ENCODE measurements at regions not wholly inside any gene's neighbourhood (a gene's known extent, or its start where the extent isn't known, plus 50 kb on each side); places are given as distances from the start of the nearest gene placed in this dataset.
"Not testable (repeated sequence)": the region's sequence is repeated elsewhere in the genome, so short reads cannot be mapped to it uniquely, and the experiment has no call there.

- not testable (repeated sequence) for DNase-seq
Observed at GRCh38 chr5:86284400-86285190, 333.1 kb upstream of the COX7C start.

GRCh38 chr5:86287437-86287836 is 330.3 kb upstream of the COX7C start:
- DNase-seq, result not testable (repeated sequence)

GRCh38 chr5:86289786-86290185 is 328.0 kb upstream of the COX7C start:
- DNase-seq, result not testable (repeated sequence)

GRCh38 chr5:86292811-86293210 is 324.9 kb upstream of the COX7C start:
- not testable (repeated sequence) for DNase-seq

- DNase-seq, result not testable (repeated sequence)
Observed at GRCh38 chr5:86302643-86303042, 315.1 kb upstream of the COX7C start.

- not testable (repeated sequence) for DNase-seq
Observed at GRCh38 chr5:86305050-86305449, 312.7 kb upstream of the COX7C start.

GRCh38 chr5:86314951-86315350 is 302.8 kb upstream of the COX7C start:
- no peak for DNase-seq

GRCh38 chr5:86320266-86320665 is 297.5 kb upstream of the COX7C start:
- no peak for DNase-seq

GRCh38 chr5:86329318-86329717 is 288.4 kb upstream of the COX7C start:
- DNase-seq, result no peak

- no peak for DNase-seq
Observed at GRCh38 chr5:86330736-86331135, 287.0 kb upstream of the COX7C start.

GRCh38 chr5:86332851-86333250 is 284.9 kb upstream of the COX7C start:
- no peak for DNase-seq

GRCh38 chr5:86337667-86338460 is 279.9 kb upstream of the COX7C start:
- DNase-seq, result no peak

- DNase-seq, result no peak
Observed at GRCh38 chr5:86354664-86355063, 263.1 kb upstream of the COX7C start.

- DNase-seq, result no peak
Observed at GRCh38 chr5:86360801-86361200, 256.9 kb upstream of the COX7C start.

- DNase-seq, result no peak
Observed at GRCh38 chr5:86371061-86371460, 246.7 kb upstream of the COX7C start.

- DNase-seq, result no peak
Observed at GRCh38 chr5:86374611-86375010, 243.1 kb upstream of the COX7C start.

GRCh38 chr5:86376214-86376613 is 241.5 kb upstream of the COX7C start:
- DNase-seq, result no peak

GRCh38 chr5:86403190-86403589 is 214.6 kb upstream of the COX7C start:
- DNase-seq, result no peak

GRCh38 chr5:86404256-86404655 is 213.5 kb upstream of the COX7C start:
- no peak for DNase-seq

GRCh38 chr5:86407711-86408110 is 210.0 kb upstream of the COX7C start:
- no peak for DNase-seq

- DNase-seq, result no peak
Observed at GRCh38 chr5:86411596-86411995, 206.1 kb upstream of the COX7C start.

- DNase-seq, result no peak
Observed at GRCh38 chr5:86427158-86427557, 190.6 kb upstream of the COX7C start.

GRCh38 chr5:86439593-86440110 is 178.1 kb upstream of the COX7C start:
- DNase-seq, result no peak

All from inflammatory macrophage (primary cell).